GM18507 (cell line): ENCODE measurements at regions not wholly inside any gene's neighbourhood (a gene's known extent, or its start where the extent isn't known, plus 50 kb on each side); places are given as distances from the start of the nearest gene placed in this dataset.
"Not testable (repeated sequence)": the region's sequence is repeated elsewhere in the genome, so short reads cannot be mapped to it uniquely, and the experiment has no call there.

Experiments used
- DNase-seq: peaks from one replicate; pipeline ENCODE4 v3.0.0; 2011; ENCODE audit warnings: low read depth; ENCODE audit not compliant: insufficient read length; ENCODE audit errors: extremely low spot score
- FAIRE-seq: peaks from 2 replicates; lab custom pipeline; 2011; peaks lifted over from hg19 to GRCh38; lab: Jason Lieb, UNC

GRCh38 chr7:131051304-131051703, 276.4 kb upstream of the MKLN1 start:
- FAIRE-seq = no peak
- DNase-seq = no peak

DNA sequence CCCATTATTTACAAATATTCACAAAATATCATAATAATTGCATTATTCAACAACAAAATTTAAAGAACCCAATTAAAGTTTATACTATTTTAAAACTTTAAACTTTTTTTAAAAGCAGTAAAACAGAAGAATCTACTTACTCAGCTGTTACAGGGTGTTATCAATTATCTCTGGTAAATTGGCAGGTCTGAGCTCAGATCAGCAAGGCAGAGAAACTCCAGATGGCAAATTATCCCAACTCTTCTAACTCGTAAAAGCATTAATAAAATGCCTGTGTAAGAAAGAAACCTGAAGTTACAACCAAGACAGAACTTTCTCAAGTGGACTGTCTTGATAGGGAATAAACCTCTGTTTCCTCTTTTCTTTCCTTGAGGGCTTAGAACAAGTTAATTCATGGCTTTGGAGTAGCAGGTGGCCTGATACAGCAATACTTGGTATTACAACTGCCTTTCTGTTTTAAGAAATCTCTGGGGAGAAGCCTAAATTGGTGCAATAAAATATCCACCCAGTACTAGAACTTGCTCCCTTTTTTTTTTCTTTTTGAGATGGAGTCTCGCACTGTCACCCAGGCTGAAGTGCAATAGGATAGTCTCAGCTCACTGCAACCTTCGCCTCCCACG, 275.3 kb upstream of the MKLN1 start:
- DNase-seq (no peak), FAIRE-seq (no peak)

- DNase-seq (no peak), FAIRE-seq (no peak)
Observed at GRCh38 chr7:131056007-131056406, 271.7 kb upstream of the MKLN1 start.

DNA sequence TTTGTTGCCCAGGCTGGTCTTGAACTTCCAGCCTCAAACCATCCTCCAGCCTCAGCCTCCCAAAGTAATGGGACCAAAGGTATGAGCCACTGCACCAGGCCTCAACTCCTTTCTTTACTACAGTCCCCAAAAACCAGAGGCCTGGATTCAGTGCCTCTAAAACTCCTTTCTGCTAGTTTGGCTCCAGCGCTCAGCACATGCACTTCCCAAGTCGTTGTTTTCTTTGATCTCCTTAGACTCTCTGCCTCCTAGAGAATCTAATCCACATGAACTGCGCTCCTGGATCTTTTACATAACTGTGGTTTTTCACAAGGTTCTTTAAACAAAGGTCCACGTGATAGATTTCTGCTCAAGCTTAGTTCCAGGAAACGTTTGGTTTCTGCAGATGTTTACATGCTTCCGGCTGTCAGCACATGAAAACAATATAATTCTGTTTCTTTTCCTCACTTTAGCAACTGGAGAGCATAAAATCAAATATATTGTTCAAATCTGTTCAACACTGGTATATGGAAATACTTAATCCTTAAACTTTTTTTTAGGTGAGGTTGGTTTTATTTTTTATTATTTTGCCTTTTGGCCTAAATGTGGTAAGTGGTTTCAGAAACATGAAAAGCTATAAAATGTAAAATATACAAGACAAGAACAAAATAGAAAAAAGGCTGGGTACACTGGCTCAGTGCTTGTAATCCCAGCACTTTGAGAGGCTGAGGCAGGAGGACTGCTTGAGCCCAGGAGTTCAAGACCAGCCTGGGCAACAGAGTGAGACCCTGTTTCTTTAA, 270.5 kb upstream of the MKLN1 start:
- peak; percentile 81 for FAIRE-seq
- DNase-seq = no peak

DNA sequence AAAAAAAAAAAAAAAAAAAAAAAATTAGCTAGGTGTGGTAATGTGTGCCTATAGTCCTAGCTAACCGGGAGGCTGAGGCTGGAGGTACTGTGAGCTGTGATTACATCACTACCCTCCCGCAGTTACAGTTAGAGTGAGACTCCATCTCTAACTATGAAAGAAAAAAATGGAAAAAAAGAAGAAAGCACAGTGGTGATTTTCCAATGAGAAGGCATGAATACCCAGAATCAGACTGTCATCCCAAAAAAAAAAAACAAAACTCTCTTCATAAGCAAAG, 269.9 kb upstream of the MKLN1 start:
- DNase-seq (no peak), FAIRE-seq (no peak)

GRCh38 chr7:131058561-131059288, 269.0 kb upstream of the MKLN1 start:
- FAIRE-seq = not testable (repeated sequence)

GRCh38 chr7:131059401-131059800, 268.3 kb upstream of the MKLN1 start:
- DNase-seq, FAIRE-seq: not testable (repeated sequence)

More at GRCh38 chr7:131058561-131059288, 269.0 kb upstream of the MKLN1 start:
- not testable (repeated sequence) for DNase-seq

DNA sequence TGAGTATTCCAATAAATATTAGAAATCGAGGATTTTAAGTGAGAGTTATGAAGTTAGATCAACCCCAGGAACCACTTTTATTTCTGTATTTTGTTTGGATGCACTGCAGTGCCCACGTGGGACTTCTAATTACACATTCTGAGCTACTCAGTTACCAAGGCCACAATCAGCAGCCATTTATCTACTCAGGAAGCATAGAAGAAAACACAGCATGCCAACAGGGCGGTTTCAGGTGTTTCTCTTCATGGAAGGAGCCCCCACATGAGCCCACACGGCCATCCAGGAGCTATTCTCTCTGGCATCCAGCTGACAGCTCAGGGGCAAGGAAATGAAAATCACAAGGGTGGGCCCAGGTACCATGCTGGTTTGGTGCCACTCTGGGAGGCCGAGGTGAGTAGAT, 266.5 kb upstream of the MKLN1 start:
- FAIRE-seq = no peak
- DNase-seq = no peak

- no peak for FAIRE-seq
- DNase-seq = no peak
Observed at GRCh38 chr7:131061818-131062217, 265.9 kb upstream of the MKLN1 start.

GRCh38 chr7:131066635-131067034, 261.0 kb upstream of the MKLN1 start:
- FAIRE-seq = no peak
- DNase-seq = no peak

GRCh38 chr7:131067220-131067619, 260.5 kb upstream of the MKLN1 start:
- FAIRE-seq (no peak), DNase-seq (no peak)

DNA sequence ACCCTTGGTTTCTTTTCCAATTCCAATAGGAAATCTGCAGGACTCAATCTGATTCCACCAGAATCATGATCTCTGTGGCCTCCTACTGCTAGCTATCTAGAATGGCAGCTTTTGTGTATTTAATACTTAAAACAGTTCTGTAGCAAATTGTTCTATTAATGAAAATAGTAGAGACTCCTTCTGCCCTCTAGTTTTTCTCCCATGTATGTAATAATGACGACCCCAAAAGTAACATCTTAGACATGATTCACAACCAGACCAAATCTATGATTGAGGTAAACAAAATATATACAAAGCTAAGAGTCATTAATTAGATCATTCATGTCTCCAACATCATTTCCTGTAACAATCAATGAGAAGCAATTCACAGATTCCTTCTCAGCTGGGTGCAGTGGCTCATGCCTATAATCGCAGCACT, 259.1 kb upstream of the MKLN1 start:
- FAIRE-seq (no peak), DNase-seq (no peak)

- DNase-seq (no peak), FAIRE-seq (no peak)
Observed at GRCh38 chr7:131071786-131072504, 255.7 kb upstream of the MKLN1 start.

- DNase-seq (no peak), FAIRE-seq (no peak)
Observed at GRCh38 chr7:131072505-131073091, 255.1 kb upstream of the MKLN1 start.

DNA sequence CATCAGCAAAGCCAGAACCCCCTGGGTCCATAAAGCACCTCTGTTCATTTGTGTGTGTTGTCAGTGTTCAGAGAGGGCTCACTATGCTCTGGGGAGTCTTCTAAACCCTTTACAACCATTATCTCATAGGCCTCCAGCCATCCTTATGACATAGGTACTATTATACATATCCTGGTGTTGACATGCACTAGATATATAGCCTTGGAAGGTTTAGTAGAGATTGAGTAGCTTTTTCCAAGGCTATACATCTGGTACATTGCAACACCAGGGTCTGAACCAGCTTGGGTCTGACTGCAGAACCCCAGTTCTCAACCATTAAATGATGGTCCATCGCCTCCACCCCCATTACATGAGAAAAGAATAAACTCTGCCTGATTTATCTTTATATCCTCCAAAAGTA, 253.6 kb upstream of the MKLN1 start:
- DNase-seq = no peak
- no peak for FAIRE-seq

DNA sequence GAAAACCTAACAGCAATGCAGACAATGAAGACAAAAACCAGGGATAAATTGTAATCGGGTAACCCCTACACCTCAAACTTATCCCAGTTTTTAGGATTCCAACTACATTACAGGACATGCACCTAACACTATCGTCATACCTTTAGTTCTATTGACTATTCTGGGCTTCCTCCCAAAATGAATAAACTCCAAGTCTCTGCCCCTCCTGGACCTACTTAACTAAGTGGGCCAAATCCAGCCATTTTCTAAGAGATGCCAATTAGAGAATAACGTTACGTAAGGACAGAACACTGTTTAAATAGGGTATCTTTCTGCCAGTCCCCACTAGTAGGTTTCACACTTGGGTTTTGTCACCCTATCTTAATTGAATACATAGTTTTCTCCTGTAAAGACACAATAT, 253.1 kb upstream of the MKLN1 start:
- no peak for FAIRE-seq

GRCh38 chr7:131075406-131075805, 252.3 kb upstream of the MKLN1 start:
- no peak for DNase-seq
- no peak for FAIRE-seq

More for the DNA sequence above, 253.1 kb upstream of the MKLN1 start:
- no peak for DNase-seq

GRCh38 chr7:131076032-131076431, 251.6 kb upstream of the MKLN1 start:
- DNase-seq (no peak), FAIRE-seq (no peak)

GRCh38 chr7:131076711-131077181, 250.9 kb upstream of the MKLN1 start:
- DNase-seq (no peak), FAIRE-seq (no peak)

DNA sequence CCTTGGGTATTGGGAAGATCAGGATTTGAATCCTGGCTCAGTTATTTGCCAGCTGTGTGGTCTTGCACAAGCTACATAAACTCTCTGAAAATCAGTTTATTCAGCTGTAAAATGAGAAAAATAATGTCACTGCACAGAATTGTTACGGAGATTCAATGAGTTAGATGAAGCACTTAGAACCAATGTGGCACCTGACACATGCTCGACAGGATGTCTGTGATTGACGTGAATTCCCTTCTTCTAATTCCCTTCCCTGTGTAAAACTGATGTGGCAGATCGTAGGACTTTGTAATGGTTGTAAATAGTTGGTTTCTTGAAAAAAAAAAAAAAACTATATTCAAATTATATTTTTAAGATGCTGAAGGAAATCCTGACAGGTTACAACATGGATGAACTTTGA, 249.9 kb upstream of the MKLN1 start:
- DNase-seq (no peak), FAIRE-seq (no peak)
